HepG2 (cell line): ENCODE measurements at regions not wholly inside any gene's neighbourhood (a gene's known extent, or its start where the extent isn't known, plus 50 kb on each side); places are given as distances from the start of the nearest gene placed in this dataset.

Experiments used
- ATAC-seq: fragments of 200-7000 bp; cut with Tn5 transposase; 3 replicates; pipeline ENCODE4 v1.9.1; 2020; ENCODE audit warnings: mild to moderate bottlenecking, moderate library complexity
- BruUV-seq: library from RNA; stranded (reverse); fragments of 400-500 nt; replicated peaks from 2 replicates; lab custom pipeline; 2021; lab: Mats Ljungman, UMichigan
- CTCF ChIA-PET: fragments of 300-600 bp; formaldehyde crosslinking; extraction: SDS; loops from one replicate; lab custom pipeline; 2021; ENCODE audit warnings: low total read pairs, inconsistent platforms, low intra/inter-chr PET ratio; lab: Yijun Ruan, JAX
- POLR2A ChIA-PET: fragments of 350-600 bp; sonication (Branson Sonifier 250); formaldehyde crosslinking; loops from one replicate; lab custom pipeline; 2020; ENCODE audit warnings: antibody characterized with exemption, inconsistent platforms; lab: Yijun Ruan, JAX
- DNase-seq: peaks from one replicate; pipeline ENCODE4 v3.0.0-alpha.2; 2015; ENCODE audit warnings: low spot score
- FAIRE-seq: peaks from 3 replicates; lab custom pipeline; 2011; peaks lifted over from hg19 to GRCh38; lab: Jason Lieb, UNC
- H2AFZ ChIP-seq: one replicate; pipeline ENCODE4 v1.6.1; 2011; ENCODE audit warnings: low read length, inconsistent platforms
- H3K27ac ChIP-seq: fragments of 300-600 bp; 3 replicates; pipeline ENCODE4 v1.8.0; 2011; ENCODE audit warnings: mixed run types, mild to moderate bottlenecking, mixed read lengths, low read length, inconsistent platforms; ENCODE audit not compliant: insufficient read depth; ENCODE audit errors: extremely low read length
- H3K27me3 ChIP-seq, 2 experiments: fragments of 200-600 bp in 1 of 2; 2 replicates in 1 of 2; 3 replicates in 1 of 2; pipeline versions ENCODE4 v1.6.0 to v1.8.0; 2011; ENCODE audit warnings: low read length in 2 of 2, mild to moderate bottlenecking in 2 of 2, moderate library complexity in 2 of 2, inconsistent platforms in 1 of 2; ENCODE audit not compliant: insufficient read depth in 2 of 2, control insufficient read depth in 1 of 2
- H3K36me3 ChIP-seq, 2 experiments: fragments of 200-600 bp in 1 of 2; replicated peaks in 1 of 2; 2 replicates in 1 of 2; 3 replicates in 1 of 2; pipeline versions ENCODE4 v1.5.1 to v1.8.0; 2011; ENCODE audit warnings: low read length in 2 of 2, inconsistent platforms in 1 of 2; ENCODE audit not compliant: insufficient read depth in 2 of 2, control insufficient read depth in 1 of 2
- H3K4me1 ChIP-seq: 2 replicates; pipeline ENCODE4 v1.5.1; 2012; ENCODE audit warnings: low read length, inconsistent platforms; ENCODE audit not compliant: insufficient read depth
- H3K4me2 ChIP-seq: 2 replicates; pipeline ENCODE4 v1.6.0; 2011; ENCODE audit warnings: low read depth, low read length, inconsistent platforms
- H3K4me3 ChIP-seq, 3 experiments: fragments of 200-600 bp in 1 of 3; sonication (generic), shearing (Covaris generic) in 1 of 3; replicated peaks in 1 of 3; 2 replicates each; pipeline ENCODE4 v1.5.1; 2011 to 2016; ENCODE audit warnings: low read length in 3 of 3, inconsistent platforms in 2 of 3, low read depth in 2 of 3, mild to moderate bottlenecking in 2 of 3, control low read depth in 1 of 3, mixed read lengths in 1 of 3; ENCODE audit not compliant: insufficient read depth in 1 of 3
- H3K79me2 ChIP-seq: one replicate; pipeline ENCODE4 v1.6.1; 2011; ENCODE audit warnings: low read length, inconsistent platforms; ENCODE audit not compliant: insufficient read depth
- H3K9ac ChIP-seq: 2 replicates; pipeline ENCODE4 v1.6.0; 2011; ENCODE audit warnings: mild to moderate bottlenecking, low read depth, low read length, inconsistent platforms; ENCODE audit not compliant: insufficient read depth
- H3K9me3 ChIP-seq: 2 replicates; pipeline ENCODE4 v1.5.1; 2012; ENCODE audit warnings: mild to moderate bottlenecking, low read length
- H4K20me1 ChIP-seq: 2 replicates; pipeline ENCODE4 v1.6.0; 2011; ENCODE audit warnings: inconsistent platforms, mild to moderate bottlenecking, low read length, moderate library complexity; ENCODE audit not compliant: insufficient read depth
- ATF7 ChIP-seq, 2 experiments: fragments of 450-650 bp in 1 of 2; sonication (generic) in 1 of 2; formaldehyde crosslinking in 1 of 2; IDR thresholded peaks; 2 replicates each; pipeline versions ENCODE4 v1.4.0 to v1.6.1; 2016 to 2020; ENCODE audit warnings: antibody characterized with exemption in 1 of 2, mild to moderate bottlenecking in 1 of 2, missing genetic modification reagents in 1 of 2
- CREB1 ChIP-seq, 2 experiments: fragments of 450-650 bp in 1 of 2; IDR thresholded peaks; 2 replicates each; pipeline ENCODE4 v1.6.1; 2016 to 2017; ENCODE audit warnings: control low read depth in 1 of 2, mild to moderate bottlenecking in 1 of 2, missing compliant biosample characterization in 1 of 2, missing genetic modification characterization in 1 of 2
- FOXA3 ChIP-seq: IDR thresholded peaks from 2 replicates; pipeline ENCODE4 v1.6.1; 2016; ENCODE audit warnings: missing genetic modification reagents, missing compliant biosample characterization
- FOXK2 ChIP-seq: fragments of 450-650 bp; IDR thresholded peaks from 2 replicates; pipeline ENCODE4 v1.6.1; 2016
- FOXO1 ChIP-seq: sonication (generic); formaldehyde crosslinking; IDR thresholded peaks from 2 replicates; pipeline ENCODE4 v1.4.0; 2020; ENCODE audit warnings: missing genetic modification reagents
- ISL2 ChIP-seq: sonication (generic); formaldehyde crosslinking; IDR thresholded peaks from 2 replicates; pipeline ENCODE4 v1.5.0; 2020; ENCODE audit warnings: missing genetic modification reagents
- JUN ChIP-seq: sonication (generic); formaldehyde crosslinking; IDR thresholded peaks from 2 replicates; pipeline ENCODE4 v1.4.0; 2020; ENCODE audit warnings: mild to moderate bottlenecking, missing genetic modification reagents
- KDM2A ChIP-seq: sonication (generic); formaldehyde crosslinking; IDR thresholded peaks from 2 replicates; pipeline ENCODE4 v1.4.0; 2020; ENCODE audit warnings: low read depth, missing genetic modification reagents, borderline replicate concordance
- PLRG1 ChIP-seq: fragments of 450-650 bp; conservative IDR thresholded peaks from 2 replicates; pipeline ENCODE4 v1.6.1; 2016
- RFX5 ChIP-seq: IDR thresholded peaks from 2 replicates; pipeline ENCODE4 v1.6.1; 2011; ENCODE audit warnings: low read depth, low read length, improper control_type of control experiment
- ZBTB42 ChIP-seq: sonication (generic); formaldehyde crosslinking; IDR thresholded peaks from 2 replicates; pipeline ENCODE4 v1.5.0; 2020; ENCODE audit warnings: mild to moderate bottlenecking, missing genetic modification reagents
- ZNF670 ChIP-seq: sonication (generic); formaldehyde crosslinking; IDR thresholded peaks from 2 replicates; pipeline ENCODE4 v1.8.0; 2022; ENCODE audit warnings: mild to moderate bottlenecking, missing genetic modification reagents, borderline replicate concordance
- WGBS: methylation state at CpG from one replicate; pipeline ENCODE4 v1.1.6; 2017; ENCODE audit warnings: low lambda C conversion rate; 5-methylcytosine and 5-hydroxymethylcytosine counted together
- in situ Hi-C: cut with HindIII; loops from 2 replicates; pipeline ENCODE4 v1.10.0; 2017; ENCODE audit warnings: low pct_unique_long_range_greater_than_20kb; ENCODE audit not compliant: extremely low pct_ligation_motif_present
- intact Hi-C: fragments of 100-400 bp; cut with micrococcal nuclease; formaldehyde crosslinking; loops from one replicate; pipeline ENCODE4 v1.10.0; 2022; ENCODE audit not compliant: unreplicated experiment
- TF ChIP-seq, protein P1 (sequence below): IDR thresholded peaks from 2 replicates; pipeline ENCODE4 v1.6.1; 2016; ENCODE audit warnings: missing genetic modification reagents, missing compliant biosample characterization
- TF ChIP-seq, protein P2 (sequence below): sonication (generic); formaldehyde crosslinking; IDR thresholded peaks from 2 replicates; pipeline ENCODE4 v1.8.1; 2022; ENCODE audit warnings: mild to moderate bottlenecking, missing genetic modification reagents
- TF ChIP-seq, protein P3 (sequence below): sonication (generic); formaldehyde crosslinking; IDR thresholded peaks from 2 replicates; pipeline ENCODE4 v1.9.0; 2021; ENCODE audit warnings: missing genetic modification reagents, mild to moderate bottlenecking, borderline replicate concordance

DNA sequence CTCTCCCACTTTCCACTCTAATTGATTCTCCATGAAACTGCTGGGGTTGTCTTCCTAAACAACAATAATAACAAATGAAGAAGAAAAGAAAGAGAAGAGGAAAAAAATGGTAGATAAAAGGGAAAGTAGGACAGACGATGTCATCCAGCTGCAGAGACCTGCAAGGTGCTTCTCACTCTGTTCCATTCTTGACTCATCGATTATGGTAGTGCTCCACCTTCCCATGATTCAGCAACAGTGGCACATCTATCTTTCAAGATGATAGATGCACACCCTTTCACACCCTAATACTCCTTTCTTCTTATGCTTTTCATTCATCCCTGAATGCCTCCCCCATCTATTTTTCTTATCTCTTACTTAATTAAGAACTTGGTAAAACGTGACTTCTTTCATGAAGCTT is 610.2 kb downstream of the NR4A2 start:
- ATAC-seq (no peak), DNase-seq (no peak), FAIRE-seq (no peak)
- H3K79me2 ChIP-seq = no peaks in the 10 kb centered on the region
- no peaks in the 10 kb centered on the region for H3K9me3 ChIP-seq
- no peak overlapping the region for H3K4me2 ChIP-seq
- no peak for TF ChIP-seq FOXO1 (CRISPR knock-in tag)
- TF ChIP-seq FOXA3 (CRISPR knock-in tag) = no peak
- TF ChIP-seq ISL2 (CRISPR knock-in tag) = no peak
- TF ChIP-seq RFX5 = no peak
- TF ChIP-seq KDM2A (CRISPR knock-in tag) = no peak
- TF ChIP-seq, protein P1, sequence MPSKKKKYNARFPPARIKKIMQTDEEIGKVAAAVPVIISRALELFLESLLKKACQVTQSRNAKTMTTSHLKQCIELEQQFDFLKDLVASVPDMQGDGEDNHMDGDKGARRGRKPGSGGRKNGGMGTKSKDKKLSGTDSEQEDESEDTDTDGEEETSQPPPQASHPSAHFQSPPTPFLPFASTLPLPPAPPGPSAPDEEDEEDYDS (CRISPR knock-in tag) = no peak
- TF ChIP-seq PLRG1 = no peak
- no peak for TF ChIP-seq ZBTB42 (CRISPR knock-in tag)
- TF ChIP-seq ZNF670 = no peak
- WGBS = under 1% methylated on average over 3 of the region's 3 CpGs
- H3K27me3 ChIP-seq = no peaks in the 10 kb centered on the region
- H3K4me1 ChIP-seq = no peaks in the 10 kb centered on the region
- intact Hi-C loops (no loop called here), in situ Hi-C loops (no loop called here)
- POLR2A ChIA-PET = no interaction called here
- no peak overlapping the region for H3K4me3 ChIP-seq
- H3K27ac ChIP-seq = no peak overlapping the region
- CTCF ChIA-PET = no interaction called here
- no TSS peak for BruUV-seq
- H2AFZ ChIP-seq = no peak overlapping the region
- no peak overlapping the region for H3K9ac ChIP-seq
- H4K20me1 ChIP-seq = no peaks in the 10 kb centered on the region
- no peaks in the 10 kb centered on the region for H3K36me3 ChIP-seq

DNA sequence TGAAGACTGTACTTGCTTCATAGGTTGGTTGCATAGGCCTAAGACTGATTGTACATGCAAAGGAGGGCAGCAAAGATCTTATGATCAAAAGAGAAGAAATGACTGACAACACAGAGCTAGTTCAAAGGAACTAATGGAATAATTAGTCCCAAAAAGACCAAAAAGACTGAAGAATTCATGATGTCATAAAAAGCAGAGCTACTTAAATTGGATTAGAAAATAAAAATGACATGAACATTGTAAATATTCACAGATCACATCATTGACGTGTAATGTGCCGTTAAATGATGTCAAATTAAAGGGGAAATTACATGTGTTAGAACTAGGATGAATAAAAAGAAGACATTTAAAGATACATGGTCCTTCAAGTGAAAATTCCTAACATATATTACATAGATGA is 616.8 kb downstream of the NR4A2 start:
- in situ Hi-C loops (no loop called here), intact Hi-C loops (no loop called here)
- H4K20me1 ChIP-seq = no peaks in the 10 kb centered on the region
- no peaks in the 10 kb centered on the region for H3K36me3 ChIP-seq
- no peak overlapping the region for H3K4me3 ChIP-seq
- ChIA-PET CTCF (no interaction called here), POLR2A (no interaction called here)
- no peak overlapping the region for H3K9ac ChIP-seq
- WGBS = 6% methylated on average over 2 of the region's 2 CpGs
- no peaks in the 10 kb centered on the region for H3K79me2 ChIP-seq
- no peaks in the 10 kb centered on the region for H3K27me3 ChIP-seq
- DNase-seq (no peak), ATAC-seq (no peak), FAIRE-seq (no peak)
- no peaks in the 10 kb centered on the region for H3K9me3 ChIP-seq
- TF ChIP-seq JUN (no peak), ATF7 (IDR thresholded peaks at IDR 0.05) (peak; percentile 71), ATF7 (CRISPR knock-in tag; IDR thresholded peaks at IDR 0.05) (no peak), CREB1 (IDR thresholded peaks at IDR 0.05) (peak; percentile 58), CREB1 (CRISPR knock-in tag; IDR thresholded peaks at IDR 0.05) (no peak), FOXK2 (no peak)
- TF ChIP-seq, protein P2, sequence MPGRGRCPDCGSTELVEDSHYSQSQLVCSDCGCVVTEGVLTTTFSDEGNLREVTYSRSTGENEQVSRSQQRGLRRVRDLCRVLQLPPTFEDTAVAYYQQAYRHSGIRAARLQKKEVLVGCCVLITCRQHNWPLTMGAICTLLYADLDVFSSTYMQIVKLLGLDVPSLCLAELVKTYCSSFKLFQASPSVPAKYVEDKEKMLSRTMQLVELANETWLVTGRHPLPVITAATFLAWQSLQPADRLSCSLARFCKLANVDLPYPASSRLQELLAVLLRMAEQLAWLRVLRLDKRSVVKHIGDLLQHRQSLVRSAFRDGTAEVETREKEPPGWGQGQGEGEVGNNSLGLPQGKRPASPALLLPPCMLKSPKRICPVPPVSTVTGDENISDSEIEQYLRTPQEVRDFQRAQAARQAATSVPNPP (CRISPR knock-in tag) = no peak
- TF ChIP-seq, protein P3, sequence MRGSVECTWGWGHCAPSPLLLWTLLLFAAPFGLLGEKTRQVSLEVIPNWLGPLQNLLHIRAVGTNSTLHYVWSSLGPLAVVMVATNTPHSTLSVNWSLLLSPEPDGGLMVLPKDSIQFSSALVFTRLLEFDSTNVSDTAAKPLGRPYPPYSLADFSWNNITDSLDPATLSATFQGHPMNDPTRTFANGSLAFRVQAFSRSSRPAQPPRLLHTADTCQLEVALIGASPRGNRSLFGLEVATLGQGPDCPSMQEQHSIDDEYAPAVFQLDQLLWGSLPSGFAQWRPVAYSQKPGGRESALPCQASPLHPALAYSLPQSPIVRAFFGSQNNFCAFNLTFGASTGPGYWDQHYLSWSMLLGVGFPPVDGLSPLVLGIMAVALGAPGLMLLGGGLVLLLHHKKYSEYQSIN (CRISPR knock-in tag) = no peak
- H2AFZ ChIP-seq = no peak overlapping the region
- no peak overlapping the region for H3K27ac ChIP-seq
- no TSS peak for BruUV-seq
- H3K4me1 ChIP-seq = no peaks in the 10 kb centered on the region
- H3K4me2 ChIP-seq = no peak overlapping the region
